ENCODE measurements at regions not wholly inside any gene's neighbourhood (a gene's known extent, or its start where the extent isn't known, plus 50 kb on each side); places are given as distances from the start of the nearest gene placed in this dataset.

DNA sequence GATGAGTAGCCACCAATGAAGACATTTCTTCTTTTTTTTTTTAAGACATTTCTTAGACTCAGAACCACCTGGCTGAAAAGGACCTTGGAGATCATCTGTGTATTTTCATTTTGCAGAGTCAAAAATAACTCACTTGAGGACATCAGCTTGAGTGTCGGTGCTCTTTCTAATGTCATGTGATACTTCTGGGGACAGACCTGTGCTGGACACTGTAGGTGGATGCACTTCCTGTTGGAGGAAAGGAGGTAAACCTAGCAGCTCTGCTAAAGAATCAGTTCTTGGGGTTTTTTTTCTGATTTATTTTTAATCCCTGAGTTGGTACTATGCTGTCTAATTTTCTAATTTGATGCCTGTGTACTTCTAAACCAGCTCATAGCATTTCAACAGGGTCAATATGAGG is 283.9 kb upstream of the CRIM1 start:
- no peak for TF ChIP-seq EZH2phosphoT487 (IDR thresholded peaks at IDR 0.05; ENCODE audit: low read depth)
- TF ChIP-seq, protein P1, sequence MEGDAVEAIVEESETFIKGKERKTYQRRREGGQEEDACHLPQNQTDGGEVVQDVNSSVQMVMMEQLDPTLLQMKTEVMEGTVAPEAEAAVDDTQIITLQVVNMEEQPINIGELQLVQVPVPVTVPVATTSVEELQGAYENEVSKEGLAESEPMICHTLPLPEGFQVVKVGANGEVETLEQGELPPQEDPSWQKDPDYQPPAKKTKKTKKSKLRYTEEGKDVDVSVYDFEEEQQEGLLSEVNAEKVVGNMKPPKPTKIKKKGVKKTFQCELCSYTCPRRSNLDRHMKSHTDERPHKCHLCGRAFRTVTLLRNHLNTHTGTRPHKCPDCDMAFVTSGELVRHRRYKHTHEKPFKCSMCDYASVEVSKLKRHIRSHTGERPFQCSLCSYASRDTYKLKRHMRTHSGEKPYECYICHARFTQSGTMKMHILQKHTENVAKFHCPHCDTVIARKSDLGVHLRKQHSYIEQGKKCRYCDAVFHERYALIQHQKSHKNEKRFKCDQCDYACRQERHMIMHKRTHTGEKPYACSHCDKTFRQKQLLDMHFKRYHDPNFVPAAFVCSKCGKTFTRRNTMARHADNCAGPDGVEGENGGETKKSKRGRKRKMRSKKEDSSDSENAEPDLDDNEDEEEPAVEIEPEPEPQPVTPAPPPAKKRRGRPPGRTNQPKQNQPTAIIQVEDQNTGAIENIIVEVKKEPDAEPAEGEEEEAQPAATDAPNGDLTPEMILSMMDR (IDR thresholded peaks at IDR 0.05; ENCODE audit: low read depth, low read length): no peak

Data from OCI-LY3 (cell line).